ENCODE measurements at regions not wholly inside any gene's neighbourhood (a gene's known extent, or its start where the extent isn't known, plus 50 kb on each side); places are given as distances from the start of the nearest gene placed in this dataset.

GRCh38 chr13:62049992-62050391, 634.3 kb upstream of the PCDH20 start:
- DNase-seq (ENCODE audit: low read depth, low spot score) = no peak
- H3K4me3 ChIP-seq (ENCODE audit: low read depth, low read length) = no peak overlapping the region
- ChIA-PET CTCF (no interaction called here), POLR2A (no interaction called here)
- no peak for TF ChIP-seq CTCF (IDR thresholded peaks at IDR 0.05; ENCODE audit: insufficient read depth, low read length, missing control alignments)

- CTCF ChIA-PET = no interaction called here
- no peak for DNase-seq (ENCODE audit: low read depth, low spot score)
- TF ChIP-seq CTCF (IDR thresholded peaks at IDR 0.05; ENCODE audit: insufficient read depth, low read length, missing control alignments) = no peak
- H3K4me3 ChIP-seq (ENCODE audit: low read depth, low read length) = no peak overlapping the region
- POLR2A ChIA-PET = no interaction called here
These were observed 630.9 kb upstream of the PCDH20 start for GRCh38 chr13:62046512-62046911.

DNA sequence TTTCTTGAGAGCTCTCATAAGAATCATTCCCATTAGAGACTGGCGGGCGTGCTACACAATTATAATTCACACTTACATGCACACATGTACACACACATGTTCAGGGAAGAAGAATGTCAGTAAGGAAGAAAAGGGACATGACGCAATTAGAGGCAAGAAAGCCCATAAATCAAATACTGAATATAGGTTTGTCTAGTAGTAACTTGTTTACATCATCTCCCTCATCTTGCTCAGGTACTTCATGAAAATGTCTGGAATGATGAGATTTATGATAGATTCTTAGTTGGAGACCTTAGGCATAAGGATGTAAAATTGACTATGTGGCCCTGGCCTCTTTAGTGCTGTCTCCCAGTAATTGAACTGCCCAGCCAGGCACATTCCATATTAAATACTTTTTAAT, 628.0 kb upstream of the PCDH20 start:
- H3K4me3 ChIP-seq (ENCODE audit: low read depth, low read length) = no peak overlapping the region
- POLR2A ChIA-PET = no interaction called here
- TF ChIP-seq CTCF (IDR thresholded peaks at IDR 0.05; ENCODE audit: insufficient read depth, low read length, missing control alignments) = no peak
- CTCF ChIA-PET = no interaction called here
- no peak for DNase-seq (ENCODE audit: low read depth, low spot score)

GRCh38 chr13:62040806-62041205, 625.2 kb upstream of the PCDH20 start:
- H3K4me3 ChIP-seq (ENCODE audit: low read depth, low read length) = no peak overlapping the region
- POLR2A ChIA-PET = no interaction called here
- CTCF ChIA-PET = no interaction called here
- DNase-seq (ENCODE audit: low read depth, low spot score) = no peak
- no peak for TF ChIP-seq CTCF (IDR thresholded peaks at IDR 0.05; ENCODE audit: insufficient read depth, low read length, missing control alignments)

GRCh38 chr13:62040078-62040477, 624.4 kb upstream of the PCDH20 start:
- DNase-seq (ENCODE audit: low read depth, low spot score) = no peak
- CTCF ChIA-PET = no interaction called here
- POLR2A ChIA-PET = no interaction called here
- no peak for TF ChIP-seq CTCF (IDR thresholded peaks at IDR 0.05; ENCODE audit: insufficient read depth, low read length, missing control alignments)
- no peak overlapping the region for H3K4me3 ChIP-seq (ENCODE audit: low read depth, low read length)

- no peak for TF ChIP-seq CTCF (IDR thresholded peaks at IDR 0.05; ENCODE audit: insufficient read depth, low read length, missing control alignments)
- no peak for DNase-seq (ENCODE audit: low read depth, low spot score)
- no peak overlapping the region for H3K4me3 ChIP-seq (ENCODE audit: low read depth, low read length)
- ChIA-PET POLR2A (no interaction called here), CTCF (no interaction called here)
These were observed 622.6 kb upstream of the PCDH20 start for GRCh38 chr13:62038214-62038613.
